ENCODE measurements at regions not wholly inside any gene's neighbourhood (a gene's known extent, or its start where the extent isn't known, plus 50 kb on each side); places are given as distances from the start of the nearest gene placed in this dataset.
"Not testable (repeated sequence)": the region's sequence is repeated elsewhere in the genome, so short reads cannot be mapped to it uniquely, and the experiment has no call there.

- in situ Hi-C loops (cut with MboI; ENCODE audit: low pct_unique_long_range_greater_than_20kb, low sequenced_read_pairs), result no loop called here
- no peak for DNase-seq
These were observed 651.1 kb downstream of the TDRD15 start for GRCh38 chr2:21774691-21775368.

GRCh38 chr2:21779786-21780185, 656.0 kb downstream of the TDRD15 start:
- in situ Hi-C loops (cut with MboI; ENCODE audit: low pct_unique_long_range_greater_than_20kb, low sequenced_read_pairs), result no loop called here
- no peak for DNase-seq

GRCh38 chr2:21781962-21782361, 658.2 kb downstream of the TDRD15 start:
- in situ Hi-C loops (cut with MboI; ENCODE audit: low pct_unique_long_range_greater_than_20kb, low sequenced_read_pairs), result no loop called here
- no peak for DNase-seq

- DNase-seq, result no peak
- in situ Hi-C loops (cut with MboI; ENCODE audit: low pct_unique_long_range_greater_than_20kb, low sequenced_read_pairs), result no loop called here
These were observed 659.1 kb downstream of the TDRD15 start for GRCh38 chr2:21782866-21783265.

- in situ Hi-C loops (cut with MboI; ENCODE audit: low pct_unique_long_range_greater_than_20kb, low sequenced_read_pairs), result no loop called here
- DNase-seq, result no peak
These were observed 664.2 kb downstream of the TDRD15 start for GRCh38 chr2:21787941-21788340.

GRCh38 chr2:21790311-21790710, 666.5 kb downstream of the TDRD15 start:
- in situ Hi-C loops (cut with MboI; ENCODE audit: low pct_unique_long_range_greater_than_20kb, low sequenced_read_pairs); DNase-seq: not testable (repeated sequence)

GRCh38 chr2:21792571-21792970, 668.8 kb downstream of the TDRD15 start:
- in situ Hi-C loops (cut with MboI; ENCODE audit: low pct_unique_long_range_greater_than_20kb, low sequenced_read_pairs), result no loop called here

GRCh38 chr2:21793461-21793860, 669.7 kb downstream of the TDRD15 start:
- DNase-seq, result no peak

More at GRCh38 chr2:21792571-21792970, 668.8 kb downstream of the TDRD15 start:
- DNase-seq, result no peak

GRCh38 chr2:21794611-21795010, 670.8 kb downstream of the TDRD15 start:
- in situ Hi-C loops (cut with MboI; ENCODE audit: low pct_unique_long_range_greater_than_20kb, low sequenced_read_pairs), result no loop called here
- no peak for DNase-seq

More at GRCh38 chr2:21793461-21793860, 669.7 kb downstream of the TDRD15 start:
- in situ Hi-C loops (cut with MboI; ENCODE audit: low pct_unique_long_range_greater_than_20kb, low sequenced_read_pairs), result no loop called here

- in situ Hi-C loops (cut with MboI; ENCODE audit: low pct_unique_long_range_greater_than_20kb, low sequenced_read_pairs), result no loop called here
- no peak for DNase-seq
These were observed 676.6 kb downstream of the TDRD15 start for GRCh38 chr2:21800356-21800755.

GRCh38 chr2:21803550-21803949, 679.8 kb downstream of the TDRD15 start:
- in situ Hi-C loops (cut with MboI; ENCODE audit: low pct_unique_long_range_greater_than_20kb, low sequenced_read_pairs), result no loop called here
- DNase-seq, result no peak

- in situ Hi-C loops (cut with MboI; ENCODE audit: low pct_unique_long_range_greater_than_20kb, low sequenced_read_pairs), result no loop called here
These were observed 680.4 kb downstream of the TDRD15 start for GRCh38 chr2:21804151-21804550.

GRCh38 chr2:21811541-21811940, 687.8 kb downstream of the TDRD15 start:
- in situ Hi-C loops (cut with MboI; ENCODE audit: low pct_unique_long_range_greater_than_20kb, low sequenced_read_pairs), result no loop called here
- no peak for DNase-seq

More at GRCh38 chr2:21804151-21804550, 680.4 kb downstream of the TDRD15 start:
- DNase-seq, result no peak

- DNase-seq, result no peak
- in situ Hi-C loops (cut with MboI; ENCODE audit: low pct_unique_long_range_greater_than_20kb, low sequenced_read_pairs), result no loop called here
These were observed 689.0 kb downstream of the TDRD15 start for GRCh38 chr2:21812766-21813165.

- no peak for DNase-seq
- in situ Hi-C loops (cut with MboI; ENCODE audit: low pct_unique_long_range_greater_than_20kb, low sequenced_read_pairs), result no loop called here
These were observed 690.9 kb downstream of the TDRD15 start for GRCh38 chr2:21814588-21815149.

- DNase-seq, result no peak
- in situ Hi-C loops (cut with MboI; ENCODE audit: low pct_unique_long_range_greater_than_20kb, low sequenced_read_pairs), result no loop called here
These were observed 694.5 kb downstream of the TDRD15 start for GRCh38 chr2:21818212-21818795.

GRCh38 chr2:21819454-21819853, 695.7 kb downstream of the TDRD15 start:
- in situ Hi-C loops (cut with MboI; ENCODE audit: low pct_unique_long_range_greater_than_20kb, low sequenced_read_pairs), result no loop called here
- DNase-seq, result no peak

- in situ Hi-C loops (cut with MboI; ENCODE audit: low pct_unique_long_range_greater_than_20kb, low sequenced_read_pairs), result no loop called here
- DNase-seq, result no peak
These were observed 696.5 kb downstream of the TDRD15 start for GRCh38 chr2:21820271-21820670.

- in situ Hi-C loops (cut with MboI; ENCODE audit: low pct_unique_long_range_greater_than_20kb, low sequenced_read_pairs), result no loop called here
- DNase-seq, result no peak
These were observed 698.0 kb downstream of the TDRD15 start for GRCh38 chr2:21821672-21822227.

GRCh38 chr2:21822505-21822904, 698.7 kb downstream of the TDRD15 start:
- in situ Hi-C loops (cut with MboI; ENCODE audit: low pct_unique_long_range_greater_than_20kb, low sequenced_read_pairs), result no loop called here
- no peak for DNase-seq
